HG02973 (cell line): ENCODE measurements at regions not wholly inside any gene's neighbourhood (a gene's known extent, or its start where the extent isn't known, plus 50 kb on each side); places are given as distances from the start of the nearest gene placed in this dataset.
A peak's percentile ranks its signal among the peaks of the same experiment; 100 is the strongest.
"Not testable (repeated sequence)": the region's sequence is repeated elsewhere in the genome, so short reads cannot be mapped to it uniquely, and the experiment has no call there.

Experiments used
- ATAC-seq: cut with Tn5 transposase; IDR thresholded peaks from one replicate; pipeline ENCODE4 v1.9.1; 2021; ENCODE audit warnings: moderate library complexity; ENCODE audit not compliant: unreplicated experiment

GRCh38 chr15:70526221-70526973 lies 237.0 kb downstream of the UACA start:
- no peak for ATAC-seq

- ATAC-seq, result no peak
Observed at GRCh38 chr15:70525551-70525950, 237.8 kb downstream of the UACA start.

GRCh38 chr15:70524470-70524869 lies 238.9 kb downstream of the UACA start:
- ATAC-seq, result no peak

GRCh38 chr15:70523616-70524015 lies 239.7 kb downstream of the UACA start:
- no peak for ATAC-seq

- ATAC-seq, result no peak
Observed at GRCh38 chr15:70523192-70523591, 240.2 kb downstream of the UACA start.

- ATAC-seq, result no peak
Observed at GRCh38 chr15:70522323-70522966, 240.9 kb downstream of the UACA start.

GRCh38 chr15:70521576-70522322 lies 241.6 kb downstream of the UACA start:
- ATAC-seq, result no peak

- ATAC-seq, result no peak
Observed at GRCh38 chr15:70519616-70520015, 243.7 kb downstream of the UACA start.

GRCh38 chr15:70519004-70519365 lies 244.4 kb downstream of the UACA start:
- no peak for ATAC-seq

- ATAC-seq, result no peak
Observed at GRCh38 chr15:70518201-70519003, 245.0 kb downstream of the UACA start.

GRCh38 chr15:70517194-70517590 lies 246.2 kb downstream of the UACA start:
- ATAC-seq, result no peak

GRCh38 chr15:70516408-70517193 lies 246.8 kb downstream of the UACA start:
- no peak for ATAC-seq

- no peak for ATAC-seq
Observed at GRCh38 chr15:70514251-70514650, 249.1 kb downstream of the UACA start.

GRCh38 chr15:70513819-70514218 lies 249.5 kb downstream of the UACA start:
- ATAC-seq, result no peak

- ATAC-seq, result peak; percentile 66
Observed at GRCh38 chr15:70512772-70513362, 250.5 kb downstream of the UACA start.

- ATAC-seq, result not testable (repeated sequence)
Observed at GRCh38 chr15:70511972-70512587, 251.3 kb downstream of the UACA start.

- no peak for ATAC-seq
Observed at GRCh38 chr15:70510433-70510832, 252.9 kb downstream of the UACA start.

GRCh38 chr15:70509731-70510143 lies 253.6 kb downstream of the UACA start:
- ATAC-seq, result no peak

GRCh38 chr15:70509282-70509662 lies 254.1 kb downstream of the UACA start:
- ATAC-seq, result no peak
